ENCODE measurements at regions not wholly inside any gene's neighbourhood (a gene's known extent, or its start where the extent isn't known, plus 50 kb on each side); places are given as distances from the start of the nearest gene placed in this dataset.

DNA sequence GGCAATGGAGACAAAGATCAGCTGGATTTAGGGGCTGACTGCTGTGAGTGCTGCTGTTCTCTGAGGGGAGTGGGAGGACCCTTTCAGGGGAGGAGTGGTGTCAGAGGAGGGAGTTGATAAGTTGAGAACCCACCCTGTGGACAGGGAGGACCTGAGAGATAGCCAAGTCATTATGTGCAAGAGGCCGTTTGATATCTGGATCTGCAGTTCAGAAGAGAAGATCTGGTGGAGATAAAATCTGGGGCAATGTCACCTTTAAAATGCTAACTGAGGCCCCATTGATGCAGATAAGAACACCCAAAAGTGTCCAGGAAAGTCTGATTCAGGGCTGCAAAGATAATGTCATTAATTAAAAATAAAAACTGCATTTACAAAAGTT lies 256.1 kb upstream of the HES1 start:
- TF ChIP-seq POLR2AphosphoS5 (IDR thresholded peaks at IDR 0.05; ENCODE audit: insufficient read depth in 1 of 2, low read depth in 1 of 2) (no peak), POLR2A (IDR thresholded peaks at IDR 0.05) (no peak), CTCF (IDR thresholded peaks at IDR 0.05) (no peak)
- intact Hi-C loops (cut with DNase I) = no loop called here
- no peak overlapping the region for H3K27ac ChIP-seq
- no peaks in the 10 kb centered on the region for H3K4me1 ChIP-seq
- no peak overlapping the region for H3K4me3 ChIP-seq
- H3K9me3 ChIP-seq = no peaks in the 10 kb centered on the region
- no peak for DNase-seq (ENCODE audit: extremely low spot score in 2 of 2)
- H3K27me3 ChIP-seq = no peaks in the 10 kb centered on the region
- no peaks in the 10 kb centered on the region for H3K36me3 ChIP-seq

- Histone ChIP-seq H3K27ac (no peak overlapping the region), H3K36me3 (no peaks in the 10 kb centered on the region), H3K27me3 (no peaks in the 10 kb centered on the region), H3K9me3 (no peaks in the 10 kb centered on the region), H3K4me1 (no peaks in the 10 kb centered on the region), H3K4me3 (no peak overlapping the region)
- no peak for DNase-seq (ENCODE audit: extremely low spot score in 2 of 2)
- no peak for TF ChIP-seq POLR2A (IDR thresholded peaks at IDR 0.05)
- TF ChIP-seq POLR2AphosphoS5 (IDR thresholded peaks at IDR 0.05; ENCODE audit: insufficient read depth in 1 of 2, low read depth in 1 of 2) = no peak
- no peak for TF ChIP-seq CTCF (IDR thresholded peaks at IDR 0.05)
- intact Hi-C loops (cut with DNase I) = no loop called here
Observed at GRCh38 chr3:193882091-193882490, 253.9 kb upstream of the HES1 start.

DNA sequence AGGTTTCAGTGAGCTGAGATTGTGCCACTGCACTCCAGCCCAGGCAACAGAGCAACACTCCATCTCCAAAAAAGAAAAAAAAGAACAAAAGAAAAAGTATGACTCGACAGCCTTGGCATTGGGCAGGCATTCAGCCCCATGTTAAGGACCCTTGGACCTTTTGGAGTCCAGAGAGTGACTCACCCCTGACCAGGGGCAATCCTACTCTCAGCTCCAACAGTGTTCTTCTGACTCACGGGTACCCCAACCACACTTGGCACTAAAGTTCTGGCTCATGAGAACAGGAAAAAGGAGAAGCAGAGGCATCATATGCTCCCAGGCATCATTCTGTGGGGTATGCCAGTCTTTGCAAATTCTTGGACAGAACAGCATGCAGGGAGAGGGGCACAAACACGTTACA lies 252.4 kb upstream of the HES1 start:
- Histone ChIP-seq H3K9me3 (no peaks in the 10 kb centered on the region), H3K4me1 (no peaks in the 10 kb centered on the region), H3K4me3 (no peak overlapping the region), H3K36me3 (no peaks in the 10 kb centered on the region), H3K27ac (no peak overlapping the region), H3K27me3 (no peaks in the 10 kb centered on the region)
- DNase-seq (ENCODE audit: extremely low spot score in 2 of 2) = no peak
- intact Hi-C loops (cut with DNase I) = no loop called here
- TF ChIP-seq POLR2AphosphoS5 (IDR thresholded peaks at IDR 0.05; ENCODE audit: insufficient read depth in 1 of 2, low read depth in 1 of 2) (no peak), CTCF (IDR thresholded peaks at IDR 0.05) (no peak)

DNA sequence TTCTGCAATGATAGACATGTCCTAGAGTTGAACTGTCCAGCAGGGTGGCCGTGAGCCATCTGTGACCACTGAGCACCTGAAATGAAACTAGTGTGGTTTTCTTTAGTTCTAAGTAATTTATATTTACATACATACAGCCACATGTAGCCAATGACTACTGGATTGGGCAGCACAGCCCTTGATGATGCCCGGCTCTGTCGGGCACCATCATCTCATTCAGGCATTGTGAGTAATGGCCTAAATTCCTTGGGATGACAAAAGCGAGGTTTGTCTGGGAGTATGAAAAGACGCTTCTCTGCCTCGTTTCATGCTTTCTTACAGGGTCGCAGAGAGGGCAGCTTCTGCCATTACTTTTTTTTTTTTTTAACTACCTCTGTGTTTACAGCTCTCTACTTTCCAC lies 251.9 kb upstream of the HES1 start:
- Histone ChIP-seq H3K4me1 (no peaks in the 10 kb centered on the region), H3K36me3 (no peaks in the 10 kb centered on the region), H3K27ac (no peak overlapping the region), H3K4me3 (no peak overlapping the region), H3K9me3 (no peaks in the 10 kb centered on the region), H3K27me3 (no peaks in the 10 kb centered on the region)
- DNase-seq (ENCODE audit: extremely low spot score in 2 of 2) = no peak
- TF ChIP-seq POLR2A (IDR thresholded peaks at IDR 0.05) (no peak), CTCF (IDR thresholded peaks at IDR 0.05) (no peak), POLR2AphosphoS5 (IDR thresholded peaks at IDR 0.05; ENCODE audit: insufficient read depth in 1 of 2, low read depth in 1 of 2) (no peak)
- intact Hi-C loops (cut with DNase I) = no loop called here

- intact Hi-C loops (cut with DNase I) = no loop called here
- H3K36me3 ChIP-seq = no peaks in the 10 kb centered on the region
- no peaks in the 10 kb centered on the region for H3K27me3 ChIP-seq
- H3K4me1 ChIP-seq = no peaks in the 10 kb centered on the region
- H3K4me3 ChIP-seq = no peak overlapping the region
- TF ChIP-seq POLR2AphosphoS5 (IDR thresholded peaks at IDR 0.05; ENCODE audit: insufficient read depth in 1 of 2, low read depth in 1 of 2) (no peak), CTCF (IDR thresholded peaks at IDR 0.05) (no peak), POLR2A (IDR thresholded peaks at IDR 0.05) (no peak)
- H3K9me3 ChIP-seq = no peaks in the 10 kb centered on the region
- H3K27ac ChIP-seq = no peak overlapping the region
- no peak for DNase-seq (ENCODE audit: extremely low spot score in 2 of 2)
Observed at GRCh38 chr3:193884652-193885051, 251.3 kb upstream of the HES1 start.
